MM.1S (cell line): ENCODE measurements at regions not wholly inside any gene's neighbourhood (a gene's known extent, or its start where the extent isn't known, plus 50 kb on each side); places are given as distances from the start of the nearest gene placed in this dataset.

Experiments used
- DNase-seq: peaks from one replicate; pipeline ENCODE4 v3.0.0-alpha.2; 2015
- H2AFZ ChIP-seq: fragments of 300-600 bp; sonication (generic); 2 replicates; pipeline ENCODE4 v1.6.0; 2016; ENCODE audit warnings: antibody characterized with exemption, low read length
- H3F3A ChIP-seq: fragments of 300-600 bp; sonication (generic); 2 replicates; pipeline ENCODE4 v1.6.1; 2016; ENCODE audit warnings: mild to moderate bottlenecking, antibody characterized with exemption, low read length, moderate library complexity, mixed read lengths; ENCODE audit not compliant: insufficient read depth
- H3K27ac ChIP-seq: fragments of 300-600 bp; sonication (generic); 2 replicates; pipeline ENCODE4 v1.5.1; 2016; ENCODE audit warnings: mild to moderate bottlenecking, low read length
- H3K27me3 ChIP-seq: fragments of 300-600 bp; sonication (generic); replicated peaks from 2 replicates; pipeline ENCODE4 v1.6.0; 2016; ENCODE audit warnings: low read length; ENCODE audit not compliant: insufficient read depth
- H3K36me3 ChIP-seq: fragments of 300-600 bp; sonication (generic); replicated peaks from 2 replicates; pipeline ENCODE4 v1.6.1; 2016; ENCODE audit warnings: mild to moderate bottlenecking, low read length, mixed read lengths; ENCODE audit not compliant: insufficient read depth
- H3K4me1 ChIP-seq: fragments of 300-600 bp; sonication (generic); 2 replicates; pipeline ENCODE4 v1.6.1; 2016; ENCODE audit warnings: low read length, mixed read lengths
- H3K4me2 ChIP-seq: fragments of 300-600 bp; sonication (generic); 2 replicates; pipeline ENCODE4 v1.6.0; 2016; ENCODE audit warnings: low read depth, low read length
- H3K4me3 ChIP-seq: fragments of 300-600 bp; sonication (generic); 2 replicates; pipeline ENCODE4 v1.5.1; 2016; ENCODE audit warnings: low read length, mixed read lengths
- H3K79me2 ChIP-seq: fragments of 300-600 bp; sonication (generic); 2 replicates; pipeline ENCODE4 v1.6.1; 2016; ENCODE audit warnings: mixed run types, low read length, mixed read lengths
- H3K9ac ChIP-seq: fragments of 300-600 bp; sonication (generic); 2 replicates; pipeline ENCODE4 v1.6.1; 2016; ENCODE audit warnings: low read length, mixed read lengths
- H3K9me2 ChIP-seq: fragments of 300-600 bp; sonication (generic); replicated peaks from 2 replicates; pipeline ENCODE4 v1.6.1; 2016; ENCODE audit warnings: mild to moderate bottlenecking, low read length, mixed read lengths; ENCODE audit not compliant: insufficient read depth
- H3K9me3 ChIP-seq: fragments of 300-600 bp; sonication (generic); replicated peaks from 2 replicates; pipeline ENCODE4 v1.6.1; 2016; ENCODE audit warnings: mild to moderate bottlenecking, low read length, mixed read lengths; ENCODE audit not compliant: insufficient read depth
- H4K20me1 ChIP-seq: fragments of 300-600 bp; sonication (generic); 2 replicates; pipeline ENCODE4 v1.6.1; 2016; ENCODE audit warnings: mild to moderate bottlenecking, low read length, moderate library complexity, mixed read lengths; ENCODE audit not compliant: insufficient read depth
- CTCF ChIP-seq: fragments of 300-600 bp; sonication (generic); IDR thresholded peaks from 2 replicates; pipeline ENCODE4 v1.5.1; 2016; ENCODE audit warnings: antibody characterized with exemption, low read length, mixed read lengths
- EZH2 ChIP-seq: fragments of 300-600 bp; sonication (generic); optimal IDR thresholded peaks from 2 replicates; pipeline ENCODE3; 2017; ENCODE audit warnings: low read depth, mild to moderate bottlenecking, antibody characterized with exemption, low read length, mixed read lengths
- EZH2phosphoT487 ChIP-seq: fragments of 300-600 bp; sonication (generic); IDR thresholded peaks from 2 replicates; pipeline ENCODE4 v1.6.1; 2018; ENCODE audit warnings: antibody characterized with exemption, low read length

- no peak for DNase-seq
- H2AFZ ChIP-seq, result no peak overlapping the region
Measured at GRCh38 chr12:22858849-22859570, 234.0 kb downstream of the ETNK1 start.

GRCh38 chr12:22860926-22861325 lies 236.0 kb downstream of the ETNK1 start:
- Histone ChIP-seq H3K9me2 (no peaks in the 10 kb centered on the region), H3K9me3 (no peaks in the 10 kb centered on the region), H3F3A (no peaks in the 10 kb centered on the region), H3K4me2 (no peak overlapping the region), H3K79me2 (no peaks in the 10 kb centered on the region), H3K4me3 (no peak overlapping the region), H2AFZ (no peak overlapping the region), H3K36me3 (no peaks in the 10 kb centered on the region), H3K27ac (no peak overlapping the region), H3K9ac (no peak overlapping the region), H4K20me1 (no peaks in the 10 kb centered on the region), H3K27me3 (no peaks in the 10 kb centered on the region), H3K4me1 (no peaks in the 10 kb centered on the region)
- DNase-seq, result no peak
- TF ChIP-seq EZH2 (no peak), EZH2phosphoT487 (no peak), CTCF (no peak)

More at GRCh38 chr12:22858849-22859570, 234.0 kb downstream of the ETNK1 start:
- no peaks in the 10 kb centered on the region for H4K20me1 ChIP-seq
- no peak overlapping the region for H3K9ac ChIP-seq
- H3K36me3 ChIP-seq, result no peaks in the 10 kb centered on the region
- H3K4me1 ChIP-seq, result peaks cover 5% of the 10 kb centered on the region
- no peak for TF ChIP-seq EZH2phosphoT487
- no peak for TF ChIP-seq EZH2
- no peak for TF ChIP-seq CTCF
- H3K9me2 ChIP-seq, result no peaks in the 10 kb centered on the region
- no peaks in the 10 kb centered on the region for H3K79me2 ChIP-seq
- H3F3A ChIP-seq, result peaks cover 4% of the 10 kb centered on the region; the same call in 1 of the 2 replicates
- no peaks in the 10 kb centered on the region for H3K27me3 ChIP-seq
- no peak overlapping the region for H3K4me3 ChIP-seq
- no peak overlapping the region for H3K4me2 ChIP-seq
- H3K27ac ChIP-seq, result no peak overlapping the region
- H3K9me3 ChIP-seq, result no peaks in the 10 kb centered on the region

- H3K4me3 ChIP-seq, result no peak overlapping the region
- no peak overlapping the region for H3K27ac ChIP-seq
- no peaks in the 10 kb centered on the region for H3K36me3 ChIP-seq
- H3F3A ChIP-seq, result no peaks in the 10 kb centered on the region
- no peak overlapping the region for H3K4me2 ChIP-seq
- DNase-seq, result no peak
- H3K9me3 ChIP-seq, result no peaks in the 10 kb centered on the region
- no peaks in the 10 kb centered on the region for H3K4me1 ChIP-seq
- H2AFZ ChIP-seq, result no peak overlapping the region
- TF ChIP-seq EZH2, result no peak
- no peak for TF ChIP-seq CTCF
- TF ChIP-seq EZH2phosphoT487, result no peak
- no peak overlapping the region for H3K9ac ChIP-seq
- H3K9me2 ChIP-seq, result no peaks in the 10 kb centered on the region
- no peaks in the 10 kb centered on the region for H3K27me3 ChIP-seq
- no peaks in the 10 kb centered on the region for H4K20me1 ChIP-seq
- H3K79me2 ChIP-seq, result no peaks in the 10 kb centered on the region
Measured at GRCh38 chr12:22865822-22866221, 240.9 kb downstream of the ETNK1 start.
